Neuronal stem cell (in vitro differentiated cells): ENCODE measurements at regions not wholly inside any gene's neighbourhood (a gene's known extent, or its start where the extent isn't known, plus 50 kb on each side); places are given as distances from the start of the nearest gene placed in this dataset.
A peak's percentile ranks its signal among the peaks of the same experiment; 100 is the strongest.

ENCODE experiments used
- DNase-seq: peaks from one replicate; pipeline ENCODE4 v3.0.0-alpha.2; 2013; ENCODE audit warnings: low spot score
- H2AFZ ChIP-seq: one replicate; pipeline ENCODE4 v1.6.1; 2013; ENCODE audit warnings: mild to moderate bottlenecking, low read length, inconsistent platforms
- H2AK5ac ChIP-seq: 2 replicates; pipeline ENCODE4 v1.6.1; 2013; ENCODE audit warnings: low read depth, mild to moderate bottlenecking, inconsistent platforms, low read length, moderate library complexity, mixed read lengths
- H2BK120ac ChIP-seq: 2 replicates; pipeline ENCODE4 v1.6.1; 2013; ENCODE audit warnings: low read depth, mild to moderate bottlenecking, inconsistent platforms, low read length, moderate library complexity, mixed read lengths
- H2BK12ac ChIP-seq: one replicate; pipeline ENCODE4 v1.6.1; 2013; ENCODE audit warnings: low read length, inconsistent platforms
- H2BK15ac ChIP-seq: 2 replicates; pipeline ENCODE4 v1.6.1; 2013; ENCODE audit warnings: mild to moderate bottlenecking, low read length, inconsistent platforms, mixed read lengths
- H2BK5ac ChIP-seq: one replicate; pipeline ENCODE4 v1.6.1; 2013; ENCODE audit warnings: inconsistent platforms, mild to moderate bottlenecking, low read length, moderate library complexity
- H3K14ac ChIP-seq: one replicate; pipeline ENCODE4 v1.6.1; 2013; ENCODE audit warnings: low read length, inconsistent platforms
- H3K18ac ChIP-seq: 2 replicates; pipeline ENCODE4 v1.6.1; 2013; ENCODE audit warnings: low read length, inconsistent platforms
- H3K23ac ChIP-seq: 2 replicates; pipeline ENCODE4 v1.6.1; 2013; ENCODE audit warnings: low read depth, mild to moderate bottlenecking, mixed read lengths, low read length, inconsistent platforms; ENCODE audit not compliant: poor library complexity
- H3K27ac ChIP-seq: replicated peaks from 3 replicates; pipeline ENCODE4 v1.5.1; 2013; ENCODE audit warnings: low read length, inconsistent platforms
- H3K27me3 ChIP-seq, 3 experiments: 2 replicates each; pipeline ENCODE4 v1.6.1; 2013; ENCODE audit warnings: low read length in 3 of 3, mild to moderate bottlenecking in 2 of 3, inconsistent platforms in 1 of 3, low read depth in 1 of 3, mixed read lengths in 1 of 3, moderate library complexity in 1 of 3; ENCODE audit not compliant: control insufficient read depth in 3 of 3, insufficient read depth in 3 of 3
- H3K36me3 ChIP-seq, 2 donors: replicated peaks in 1 of 2; 2 replicates each; pipeline ENCODE4 v1.6.1; 2013; ENCODE audit warnings: low read length in 2 of 2; ENCODE audit not compliant: control insufficient read depth in 2 of 2, insufficient read depth in 2 of 2
- H3K4ac ChIP-seq: 2 replicates; pipeline ENCODE4 v1.6.1; 2013; ENCODE audit warnings: inconsistent platforms, mild to moderate bottlenecking, low read length, moderate library complexity
- H3K4me1 ChIP-seq, 2 donors: 1 replicate in 1 of 2; 2 replicates in 1 of 2; pipeline ENCODE4 v1.6.1; 2013; ENCODE audit warnings: low read length in 2 of 2, low read depth in 1 of 2; ENCODE audit not compliant: control insufficient read depth in 2 of 2, insufficient read depth in 1 of 2
- H3K4me2 ChIP-seq: one replicate; pipeline ENCODE4 v1.6.1; 2013; ENCODE audit warnings: mild to moderate bottlenecking, low read length, inconsistent platforms; ENCODE audit not compliant: insufficient read depth, poor library complexity, severe bottlenecking
- H3K4me3 ChIP-seq, 2 donors: 2 replicates each; pipeline ENCODE4 v1.5.1; 2013; ENCODE audit warnings: low read length in 2 of 2, mild to moderate bottlenecking in 2 of 2, inconsistent platforms in 1 of 2, moderate library complexity in 1 of 2
- H3K79me1 ChIP-seq: one replicate; pipeline ENCODE4 v1.6.1; 2013; ENCODE audit warnings: low read depth, mild to moderate bottlenecking, inconsistent platforms, low read length, moderate library complexity
- H3K9ac ChIP-seq: one replicate; pipeline ENCODE4 v1.6.1; 2013; ENCODE audit warnings: mild to moderate bottlenecking, low read depth, low read length, inconsistent platforms; ENCODE audit not compliant: poor library complexity
- H3K9me3 ChIP-seq, 2 donors: replicated peaks in 1 of 2; 2 replicates each; pipeline versions ENCODE3 to v1.6.1; 2013; ENCODE audit warnings: low read length in 2 of 2, mild to moderate bottlenecking in 2 of 2, inconsistent platforms in 1 of 2, low read depth in 1 of 2, mixed read lengths in 1 of 2, moderate library complexity in 1 of 2; ENCODE audit not compliant: control insufficient read depth in 2 of 2, insufficient read depth in 1 of 2
- H4K8ac ChIP-seq: one replicate; pipeline ENCODE4 v1.6.1; 2013; ENCODE audit warnings: low read depth, mild to moderate bottlenecking, inconsistent platforms, low read length, moderate library complexity
- H4K91ac ChIP-seq: one replicate; pipeline ENCODE4 v1.6.1; 2013; ENCODE audit warnings: low read length, low read depth, mild to moderate bottlenecking, inconsistent platforms; ENCODE audit not compliant: poor library complexity
- WGBS, 2 donors: extraction: QIAGEN DNeasy Blood & Tissue Kit; methylation state at CpG; one replicate each; pipeline ENCODE4 v1.1.7; 2013; ENCODE audit warnings: missing lambda C conversion rate in 2 of 2, mixed read lengths in 1 of 2; ENCODE audit not compliant: insufficient read length in 2 of 2, insufficient replicate concordance in 1 of 2; ENCODE audit errors: extremely low coverage in 2 of 2; 5-methylcytosine and 5-hydroxymethylcytosine counted together

DNA sequence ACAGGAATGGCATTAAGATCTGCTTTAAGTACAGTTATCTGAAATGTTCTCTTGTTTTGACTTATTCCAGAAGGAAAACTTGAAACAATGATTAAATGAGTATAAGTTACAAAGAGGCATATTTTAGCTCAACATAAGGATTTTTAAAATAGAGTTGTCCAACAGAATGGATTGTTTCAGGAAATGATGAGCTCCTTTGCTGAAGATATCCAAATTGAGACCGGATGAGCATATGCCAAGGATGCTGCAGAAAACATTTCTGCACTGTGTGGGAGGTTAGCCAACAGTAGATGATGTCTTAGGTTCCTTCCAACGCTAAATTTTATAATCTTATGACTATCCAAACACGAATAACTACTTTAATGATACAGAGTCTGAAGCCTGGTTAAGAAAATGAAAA lies 226.5 kb upstream of the NANOGP8 start:
- no peak overlapping the region for H3K18ac ChIP-seq
- no peak overlapping the region for H2BK12ac ChIP-seq
- H2BK5ac ChIP-seq, result no peak overlapping the region
- no CpG with 5 or more reads among the region's 3 CpGs for WGBS, 2 donors
- H3K4me1 ChIP-seq, result peaks cover 3 to 6% of the 10 kb centered on the region in 2 donors
- H3K9ac ChIP-seq, result no peak overlapping the region
- no peaks in the 10 kb centered on the region for H3K36me3 ChIP-seq
- no peak overlapping the region for H3K27ac ChIP-seq
- H3K4ac ChIP-seq, result no peak overlapping the region
- no peak overlapping the region for H3K14ac ChIP-seq
- H3K4me2 ChIP-seq, result no peak overlapping the region
- no peak overlapping the region for H2AK5ac ChIP-seq
- H4K91ac ChIP-seq, result no peak overlapping the region
- no peaks in the 10 kb centered on the region for H3K79me1 ChIP-seq
- H3K27me3 ChIP-seq, result no peaks in the 10 kb centered on the region
- H2AFZ ChIP-seq, result no peak overlapping the region
- no peak overlapping the region for H2BK120ac ChIP-seq
- no peak overlapping the region for H3K4me3 ChIP-seq
- H3K23ac ChIP-seq, result no peak overlapping the region
- H4K8ac ChIP-seq, result no peak overlapping the region
- DNase-seq, result no peak
- H3K9me3 ChIP-seq, result no peaks in the 10 kb centered on the region
- no peak overlapping the region for H2BK15ac ChIP-seq

DNA sequence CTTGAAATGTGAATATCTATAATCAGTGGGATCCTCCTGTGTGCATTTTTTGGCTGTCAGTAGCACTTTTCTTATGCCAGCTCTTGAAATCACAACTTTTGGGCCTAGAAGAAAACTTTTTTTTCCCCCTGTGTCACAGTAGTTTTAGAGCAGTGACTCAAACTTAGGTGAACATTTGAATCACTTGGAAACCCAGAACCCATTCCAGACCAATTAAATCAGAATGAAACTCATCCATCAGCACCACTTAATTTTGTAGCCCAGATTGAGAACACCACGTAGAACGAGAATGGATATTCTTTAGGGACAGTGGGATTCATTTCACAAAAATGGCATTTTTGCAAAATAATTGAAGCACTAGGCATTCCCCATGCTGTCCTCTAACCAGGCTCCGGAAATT lies 224.8 kb upstream of the NANOGP8 start:
- Histone ChIP-seq H3K4me3 (no peak overlapping the region), H3K4me2 (no peak overlapping the region), H3K27me3 (no peaks in the 10 kb centered on the region), H4K8ac (no peak overlapping the region), H3K23ac (no peak overlapping the region), H4K91ac (no peak overlapping the region), H3K4me1 (peaks cover 7 to 15% of the 10 kb centered on the region in 2 donors), H3K18ac (no peak overlapping the region), H3K14ac (no peak overlapping the region), H3K9ac (no peak overlapping the region), H2AFZ (no peak overlapping the region), H2BK5ac (no peak overlapping the region), H3K9me3 (no peaks in the 10 kb centered on the region), H3K79me1 (no peaks in the 10 kb centered on the region), H3K4ac (no peak overlapping the region), H2AK5ac (no peak overlapping the region), H3K36me3 (no peaks in the 10 kb centered on the region), H2BK12ac (no peak overlapping the region), H3K27ac (no peak overlapping the region), H2BK120ac (no peak overlapping the region), H2BK15ac (no peak overlapping the region)
- WGBS, 2 donors, result no CpG with 5 or more reads among the region's 3 CpGs
- no peak for DNase-seq

DNA sequence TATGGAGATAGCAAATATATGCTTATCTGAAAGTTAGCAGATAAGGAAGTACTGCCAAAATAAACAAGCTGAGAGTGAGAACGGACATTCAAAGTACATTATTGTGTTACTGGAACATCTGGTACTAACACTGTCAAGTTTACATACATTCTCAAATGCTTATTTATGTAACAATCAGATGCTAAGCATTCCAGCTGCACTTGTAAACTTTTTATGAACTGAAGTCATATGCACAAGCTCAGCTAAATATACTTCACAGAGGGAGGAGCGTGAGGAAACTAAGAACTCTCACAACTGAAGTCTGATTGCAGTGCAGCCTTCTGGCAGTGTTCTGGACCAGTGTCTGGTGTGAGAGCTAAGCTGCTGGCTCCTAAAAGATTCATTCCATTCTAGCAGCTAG lies 223.7 kb upstream of the NANOGP8 start:
- no peaks in the 10 kb centered on the region for H3K36me3 ChIP-seq
- H3K27me3 ChIP-seq, result no peaks in the 10 kb centered on the region
- H3K4me3 ChIP-seq, result no peak overlapping the region
- no peak overlapping the region for H3K14ac ChIP-seq
- no peak overlapping the region for H2BK5ac ChIP-seq
- no peak overlapping the region for H3K4ac ChIP-seq
- peaks cover 7 to 16% of the 10 kb centered on the region in 2 donors for H3K4me1 ChIP-seq
- no peak overlapping the region for H2BK12ac ChIP-seq
- H3K18ac ChIP-seq, result no peak overlapping the region
- no peaks in the 10 kb centered on the region for H3K9me3 ChIP-seq
- H2AFZ ChIP-seq, result peak overlapping the region; percentile 36
- H3K9ac ChIP-seq, result no peak overlapping the region
- H4K8ac ChIP-seq, result no peak overlapping the region
- H4K91ac ChIP-seq, result no peak overlapping the region
- H3K4me2 ChIP-seq, result no peak overlapping the region
- no CpG with 5 or more reads among the region's 2 CpGs for WGBS, 2 donors
- no peak overlapping the region for H2AK5ac ChIP-seq
- H3K27ac ChIP-seq, result no peak overlapping the region
- H3K23ac ChIP-seq, result no peak overlapping the region
- no peaks in the 10 kb centered on the region for H3K79me1 ChIP-seq
- H2BK15ac ChIP-seq, result no peak overlapping the region
- no peak overlapping the region for H2BK120ac ChIP-seq
- no peak for DNase-seq

DNA sequence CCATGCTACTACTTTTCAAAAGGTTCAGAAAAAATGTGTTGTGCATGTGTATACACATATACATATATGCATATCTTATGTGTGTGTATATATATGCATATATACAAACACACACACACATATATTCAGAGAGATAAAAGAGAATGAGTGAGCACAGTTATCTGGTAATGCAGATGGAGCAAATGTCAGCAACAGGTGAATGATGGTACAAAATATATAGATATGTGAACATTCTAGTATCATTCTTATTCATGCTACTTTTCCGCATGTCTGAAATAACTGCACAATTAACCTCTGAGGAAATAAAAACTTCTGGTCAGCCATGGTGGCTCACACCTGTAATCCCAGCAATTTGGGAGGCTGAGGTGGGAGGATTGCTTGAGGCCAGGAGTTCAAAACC lies 222.6 kb upstream of the NANOGP8 start:
- Histone ChIP-seq H3K27me3 (no peaks in the 10 kb centered on the region), H3K27ac (no peak overlapping the region), H3K18ac (no peak overlapping the region), H2BK120ac (no peak overlapping the region), H3K4me2 (no peak overlapping the region), H3K36me3 (no peaks in the 10 kb centered on the region), H3K4me3 (no peak overlapping the region), H3K9ac (no peak overlapping the region), H2BK12ac (no peak overlapping the region), H2AFZ (no peak overlapping the region), H4K91ac (no peak overlapping the region), H3K23ac (no peak overlapping the region), H4K8ac (no peak overlapping the region), H2AK5ac (no peak overlapping the region), H2BK15ac (no peak overlapping the region), H3K14ac (no peak overlapping the region), H3K4me1 (peaks cover 7 to 16% of the 10 kb centered on the region in 2 donors), H3K79me1 (no peaks in the 10 kb centered on the region), H2BK5ac (no peak overlapping the region), H3K4ac (no peak overlapping the region), H3K9me3 (no peaks in the 10 kb centered on the region)
- no peak for DNase-seq
- WGBS, 2 donors, result no CpG with 5 or more reads among the region's 1 CpG
